ENCODE measurements at regions not wholly inside any gene's neighbourhood (a gene's known extent, or its start where the extent isn't known, plus 50 kb on each side); places are given as distances from the start of the nearest gene placed in this dataset.

DNA sequence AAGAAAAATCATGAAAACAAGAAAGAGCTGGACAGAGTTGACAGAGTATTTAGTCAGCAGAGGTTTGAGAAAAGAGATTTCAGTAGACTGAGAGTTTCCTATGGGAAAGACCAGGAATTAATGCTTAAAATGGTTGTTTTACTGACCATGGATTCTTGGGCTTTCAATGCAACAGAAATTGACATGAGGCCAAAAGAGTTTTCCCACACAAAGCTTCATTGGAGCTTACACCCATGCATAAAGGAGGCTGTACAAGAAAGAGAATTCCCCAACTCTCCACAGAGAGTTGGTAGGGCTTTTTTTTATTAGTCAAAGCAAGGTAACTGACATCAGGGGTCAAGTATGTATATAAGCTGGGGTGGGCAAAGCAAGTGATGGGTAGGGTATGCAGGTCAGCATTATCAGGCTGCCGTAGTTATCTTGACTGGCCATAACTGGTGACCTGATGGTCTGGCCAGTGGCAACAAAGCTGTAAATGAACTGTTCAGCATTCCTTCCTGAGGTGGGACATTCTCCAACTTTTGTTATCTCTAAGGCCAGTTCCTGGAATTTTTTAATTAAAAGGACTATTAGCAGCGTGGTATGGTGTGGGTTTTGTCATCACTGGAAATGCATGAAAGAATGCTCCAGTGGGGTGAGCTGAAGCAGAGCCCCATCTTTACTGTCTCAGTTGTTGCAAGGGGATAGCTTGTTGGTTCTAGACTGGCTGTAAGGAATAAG is 117.0 kb downstream of the ADAM29 start:
- TF ChIP-seq, protein P1, sequence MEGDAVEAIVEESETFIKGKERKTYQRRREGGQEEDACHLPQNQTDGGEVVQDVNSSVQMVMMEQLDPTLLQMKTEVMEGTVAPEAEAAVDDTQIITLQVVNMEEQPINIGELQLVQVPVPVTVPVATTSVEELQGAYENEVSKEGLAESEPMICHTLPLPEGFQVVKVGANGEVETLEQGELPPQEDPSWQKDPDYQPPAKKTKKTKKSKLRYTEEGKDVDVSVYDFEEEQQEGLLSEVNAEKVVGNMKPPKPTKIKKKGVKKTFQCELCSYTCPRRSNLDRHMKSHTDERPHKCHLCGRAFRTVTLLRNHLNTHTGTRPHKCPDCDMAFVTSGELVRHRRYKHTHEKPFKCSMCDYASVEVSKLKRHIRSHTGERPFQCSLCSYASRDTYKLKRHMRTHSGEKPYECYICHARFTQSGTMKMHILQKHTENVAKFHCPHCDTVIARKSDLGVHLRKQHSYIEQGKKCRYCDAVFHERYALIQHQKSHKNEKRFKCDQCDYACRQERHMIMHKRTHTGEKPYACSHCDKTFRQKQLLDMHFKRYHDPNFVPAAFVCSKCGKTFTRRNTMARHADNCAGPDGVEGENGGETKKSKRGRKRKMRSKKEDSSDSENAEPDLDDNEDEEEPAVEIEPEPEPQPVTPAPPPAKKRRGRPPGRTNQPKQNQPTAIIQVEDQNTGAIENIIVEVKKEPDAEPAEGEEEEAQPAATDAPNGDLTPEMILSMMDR (IDR thresholded peaks at IDR 0.05) = no peak
- TF ChIP-seq POLR2A (IDR thresholded peaks at IDR 0.05) = no peak
